ENCODE measurements at regions not wholly inside any gene's neighbourhood (a gene's known extent, or its start where the extent isn't known, plus 50 kb on each side); places are given as distances from the start of the nearest gene placed in this dataset.

- Mint-ChIP-seq H3K4me1 (ENCODE audit: low read depth) (peaks cover 4% of the 10 kb centered on the region), H3K27ac (no peak overlapping the region), H3K9me3 (no peaks in the 10 kb centered on the region), H3K4me3 (no peak overlapping the region), H3K27me3 (peaks cover 1% of the 10 kb centered on the region), H3K36me3 (ENCODE audit: low read depth) (no peaks in the 10 kb centered on the region)
- intact Hi-C loops (cut with micrococcal nuclease): no loop called here
- DNase-seq (no peak), ATAC-seq (no peak)
- POLR2A ChIA-PET: no interaction called here
- no peak for TF ChIP-seq CTCF (IDR thresholded peaks at IDR 0.05)
- CTCF ChIA-PET: interaction anchor here (1.3 kb wide), 1 partner anchor 19 kb away, joined by 3 read pairs; no protein-coding TSS in a partner anchor
Measured at GRCh38 chr9:38178237-38178636, 109.2 kb upstream of the SHB start.

DNA sequence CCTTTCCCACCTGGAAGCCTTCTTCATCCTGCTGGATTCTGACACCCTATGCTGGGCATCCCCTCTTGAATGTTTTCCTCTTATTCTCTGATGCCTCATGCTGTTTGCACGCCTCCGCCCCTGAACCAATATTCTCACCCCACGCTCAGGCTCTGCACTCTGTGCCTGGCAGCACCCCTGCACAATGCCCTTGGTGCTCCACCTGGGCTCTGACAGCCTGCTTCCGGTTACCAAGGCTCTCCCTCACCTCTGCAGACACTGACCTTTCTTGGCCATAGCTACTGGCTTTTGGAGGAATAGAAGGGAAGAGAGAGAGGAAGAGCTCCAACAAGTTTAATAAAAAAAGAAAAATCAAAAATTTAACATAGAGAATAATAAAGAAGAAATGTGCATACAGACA lies 108.7 kb upstream of the SHB start:
- Mint-ChIP-seq H3K27me3 (peaks cover 1% of the 10 kb centered on the region), H3K27ac (no peak overlapping the region), H3K36me3 (ENCODE audit: low read depth) (no peaks in the 10 kb centered on the region), H3K4me1 (ENCODE audit: low read depth) (peaks cover 4% of the 10 kb centered on the region), H3K9me3 (no peaks in the 10 kb centered on the region), H3K4me3 (no peak overlapping the region)
- POLR2A ChIA-PET: no interaction called here
- CTCF ChIA-PET: interaction anchor here (1.3 to 1.4 kb wide), 2 partner anchors 17 to 18 kb away, joined by 3 to 5 read pairs; no protein-coding TSS in a partner anchor
- ATAC-seq: no peak
- TF ChIP-seq CTCF (IDR thresholded peaks at IDR 0.05): no peak
- intact Hi-C loops (cut with micrococcal nuclease): no loop called here
- no peak for DNase-seq

GRCh38 chr9:38176251-38176650 lies 107.2 kb upstream of the SHB start:
- POLR2A ChIA-PET: no interaction called here
- Mint-ChIP-seq H3K4me1 (ENCODE audit: low read depth) (peaks cover 4% of the 10 kb centered on the region), H3K27me3 (peaks cover 1% of the 10 kb centered on the region), H3K9me3 (peaks cover 6% of the 10 kb centered on the region), H3K4me3 (no peak overlapping the region), H3K27ac (no peak overlapping the region), H3K36me3 (ENCODE audit: low read depth) (peaks cover 3% of the 10 kb centered on the region)
- no peak for DNase-seq
- intact Hi-C loops (cut with micrococcal nuclease): no loop called here
- ATAC-seq: no peak
- no peak for TF ChIP-seq CTCF (IDR thresholded peaks at IDR 0.05)
- CTCF ChIA-PET: interaction anchor here (1.5 kb wide), 1 partner anchor 16 kb away, joined by 3 read pairs; no protein-coding TSS in a partner anchor

- POLR2A ChIA-PET: interaction anchor here (0.6 kb wide), 1 partner anchor 192 kb away, joined by 3 read pairs; no protein-coding TSS in a partner anchor
- DNase-seq (no peak), ATAC-seq (no peak)
- no peak overlapping the region for H3K27ac Mint-ChIP-seq
- CTCF ChIA-PET: interaction anchor here (1.5 kb wide), 1 partner anchor 15 kb away, joined by 3 read pairs; no protein-coding TSS in a partner anchor
- intact Hi-C loops (cut with micrococcal nuclease): no loop called here
- H3K4me3 Mint-ChIP-seq: no peak overlapping the region
- no peak for TF ChIP-seq CTCF (IDR thresholded peaks at IDR 0.05)
- H3K9me3 Mint-ChIP-seq: peaks cover 13% of the 10 kb centered on the region
- H3K4me1 Mint-ChIP-seq (ENCODE audit: low read depth): peaks cover 4% of the 10 kb centered on the region
- H3K27me3 Mint-ChIP-seq: peaks cover 1% of the 10 kb centered on the region
- H3K36me3 Mint-ChIP-seq (ENCODE audit: low read depth): peaks cover 5% of the 10 kb centered on the region
Measured at GRCh38 chr9:38175423-38175822, 106.4 kb upstream of the SHB start.

GRCh38 chr9:38172586-38172985 lies 103.6 kb upstream of the SHB start:
- TF ChIP-seq CTCF (IDR thresholded peaks at IDR 0.05): no peak
- Mint-ChIP-seq H3K4me3 (no peak overlapping the region), H3K36me3 (ENCODE audit: low read depth) (peaks cover 5% of the 10 kb centered on the region), H3K27me3 (peaks cover 1% of the 10 kb centered on the region), H3K9me3 (peaks cover 21% of the 10 kb centered on the region), H3K4me1 (ENCODE audit: low read depth) (no peaks in the 10 kb centered on the region), H3K27ac (no peak overlapping the region)
- POLR2A ChIA-PET: no interaction called here
- CTCF ChIA-PET: interaction anchor here (1.9 to 4.6 kb wide), 2 partner anchors 12 to 142 kb away, joined by 3 to 35 read pairs; no protein-coding TSS in a partner anchor
- ATAC-seq (no peak), DNase-seq (no peak)
- intact Hi-C loops (cut with micrococcal nuclease): no loop called here
